A549 (cell line): ENCODE measurements at regions not wholly inside any gene's neighbourhood (a gene's known extent, or its start where the extent isn't known, plus 50 kb on each side); places are given as distances from the start of the nearest gene placed in this dataset.
"Not testable (repeated sequence)": the region's sequence is repeated elsewhere in the genome, so short reads cannot be mapped to it uniquely, and the experiment has no call there.

ENCODE experiments used
- ATAC-seq, 2 experiments: fragments of 200-7000 bp in 1 of 2; fragments of >200 bp in 1 of 2; cut with Nextera tagmentation in 1 of 2; cut with Tn5 transposase in 1 of 2; 3 replicates each; pipeline versions ENCODE4 v1.8.0 to v1.9.1; 2018 to 2020; ENCODE audit warnings: mild to moderate bottlenecking in 1 of 2, moderate library complexity in 1 of 2
- CTCF ChIA-PET: fragments of 300-600 bp; sonication (Branson Sonifier 250); formaldehyde crosslinking; extraction: SDS; loops from one replicate; lab custom pipeline; 2021; ENCODE audit warnings: antibody characterized with exemption, inconsistent platforms; lab: Yijun Ruan, JAX
- POLR2A ChIA-PET: fragments of 350-600 bp; formaldehyde crosslinking; extraction: SDS; loops from one replicate; lab custom pipeline; 2021; ENCODE audit warnings: antibody characterized with exemption, inconsistent platforms; lab: Yijun Ruan, JAX
- DNase-seq, 2 experiments: peaks; one replicate each; pipeline versions ENCODE4 v3.0.0 to v3.0.0-alpha.2; 2011 to 2016; ENCODE audit warnings: low read depth in 1 of 2, low spot score in 1 of 2
- FAIRE-seq: peaks from 2 replicates; lab custom pipeline; 2011; peaks lifted over from hg19 to GRCh38; lab: Jason Lieb, UNC
- H3K27ac ChIP-seq, 2 experiments: fragments of >200 bp; sonication (Bioruptor Twin); formaldehyde crosslinking; 3 replicates each; pipeline ENCODE4 v1.5.1; 2016 to 2017
- H3K4me1 ChIP-seq: fragments of >200 bp; sonication (Bioruptor Twin); formaldehyde crosslinking; 3 replicates; pipeline ENCODE4 v1.6.1; 2016
- H3K4me2 ChIP-seq: fragments of >200 bp; sonication (Bioruptor Twin); formaldehyde crosslinking; 3 replicates; pipeline ENCODE4 v1.6.1; 2016
- H3K4me3 ChIP-seq: fragments of >200 bp; sonication (Bioruptor Twin); formaldehyde crosslinking; 3 replicates; pipeline ENCODE4 v1.5.1; 2016
- H3K9me3 ChIP-seq: fragments of >200 bp; sonication (Bioruptor Twin); formaldehyde crosslinking; 3 replicates; pipeline ENCODE4 v1.6.1; 2016
- CBX2 ChIP-seq: fragments of 200-600 bp; sonication (generic); IDR thresholded peaks from 2 replicates; pipeline ENCODE4 v1.6.1; 2016; ENCODE audit warnings: low read depth, mild to moderate bottlenecking, borderline replicate concordance
- CBX8 ChIP-seq: fragments of 200-600 bp; sonication (generic); IDR thresholded peaks from 2 replicates; pipeline ENCODE4 v1.6.1; 2016
- EHF ChIP-seq: fragments of 250-450 bp; sonication (Bioruptor Pico); IDR thresholded peaks from 2 replicates; pipeline ENCODE4 v1.5.0; 2020; ENCODE audit warnings: mild to moderate bottlenecking
- EHMT2 ChIP-seq: fragments of 200-600 bp; sonication (generic); IDR thresholded peaks from 2 replicates; pipeline ENCODE4 v1.6.1; 2016; ENCODE audit warnings: antibody characterized with exemption, low read depth, mild to moderate bottlenecking, moderate library complexity
- EP300 ChIP-seq, 2 experiments: fragments of >200 bp; sonication (Bioruptor Twin); formaldehyde crosslinking; IDR thresholded peaks; 2 replicates in 1 of 2; 3 replicates in 1 of 2; pipeline ENCODE4 v1.6.1; 2016 to 2017
- ESRRA ChIP-seq: fragments of 150-350 bp; IDR thresholded peaks from 2 replicates; pipeline ENCODE4 v1.6.1; 2014; ENCODE audit warnings: mild to moderate bottlenecking, low read length, borderline replicate concordance
- FOSB ChIP-seq: fragments of 250-450 bp; sonication (Bioruptor Pico); IDR thresholded peaks from 2 replicates; pipeline ENCODE4 v1.5.0; 2020; ENCODE audit warnings: mild to moderate bottlenecking, moderate library complexity
- HOXB5 ChIP-seq: fragments of 250-450 bp; sonication (Bioruptor Pico); IDR thresholded peaks from 2 replicates; pipeline ENCODE4 v1.5.0; 2020; ENCODE audit warnings: mild to moderate bottlenecking, moderate library complexity
- JUN ChIP-seq, 2 experiments: fragments of >200 bp; sonication (Bioruptor Twin); formaldehyde crosslinking; IDR thresholded peaks; 2 replicates in 1 of 2; 3 replicates in 1 of 2; pipeline ENCODE4 v1.6.1; 2016 to 2017
- JUNB ChIP-seq: fragments of >200 bp; sonication (Bioruptor Twin); formaldehyde crosslinking; IDR thresholded peaks from 2 replicates; pipeline ENCODE4 v1.6.1; 2016
- KDM1A ChIP-seq: fragments of 200-600 bp; sonication (generic); IDR thresholded peaks from 2 replicates; pipeline ENCODE4 v1.6.1; 2016; ENCODE audit warnings: low read depth, mild to moderate bottlenecking
- NPAS2 ChIP-seq: fragments of 250-450 bp; sonication (Bioruptor Pico); IDR thresholded peaks from 2 replicates; pipeline ENCODE4 v1.8.0; 2022; ENCODE audit warnings: mild to moderate bottlenecking, moderate library complexity, borderline replicate concordance
- RAD21 ChIP-seq, 2 experiments: fragments of >200 bp in 1 of 2; sonication (Bioruptor Twin) in 1 of 2; formaldehyde crosslinking in 1 of 2; IDR thresholded peaks in 1 of 2; conservative IDR thresholded peaks in 1 of 2; 2 replicates in 1 of 2; 3 replicates in 1 of 2; pipeline ENCODE4 v1.6.1; 2012 to 2018; ENCODE audit warnings: inconsistent platforms in 1 of 2
- RFX5 ChIP-seq: fragments of 450-650 bp; IDR thresholded peaks from 2 replicates; pipeline ENCODE4 v1.7.1; 2014; ENCODE audit warnings: antibody characterized with exemption, mild to moderate bottlenecking, moderate library complexity
- SMC3 ChIP-seq: fragments of >200 bp; sonication (Bioruptor Twin); formaldehyde crosslinking; IDR thresholded peaks from 3 replicates; pipeline ENCODE4 v1.6.1; 2018; ENCODE audit warnings: inconsistent platforms
- ZNF302 ChIP-seq: fragments of 250-450 bp; sonication (Bioruptor Pico); IDR thresholded peaks from 2 replicates; pipeline ENCODE4 v1.9.0; 2021; ENCODE audit warnings: inconsistent platforms, mild to moderate bottlenecking, moderate library complexity
- WGBS: methylation state at CpG from one replicate; pipeline ENCODE4 v1.1.6; 2017; ENCODE audit errors: missing lambda C conversion rate; 5-methylcytosine and 5-hydroxymethylcytosine counted together
- TF ChIP-seq, protein P1 (sequence below): fragments of 200-600 bp; sonication (generic); IDR thresholded peaks from 2 replicates; pipeline ENCODE4 v1.6.1; 2016; ENCODE audit warnings: antibody characterized with exemption, mild to moderate bottlenecking, moderate library complexity
- TF ChIP-seq, protein P2 (sequence below): IDR thresholded peaks from 2 replicates; pipeline ENCODE4 v1.6.1; 2012
- TF ChIP-seq, protein P3 (sequence below): fragments of 250-450 bp; sonication (Bioruptor Pico); IDR thresholded peaks from 2 replicates; pipeline ENCODE4 v1.5.0; 2020; ENCODE audit warnings: low read depth, mild to moderate bottlenecking, moderate library complexity
- TF ChIP-seq, protein P4 (sequence below): fragments of 450-650 bp; IDR thresholded peaks from 2 replicates; pipeline ENCODE4 v1.6.1; 2014; ENCODE audit warnings: antibody characterized with exemption

DNA sequence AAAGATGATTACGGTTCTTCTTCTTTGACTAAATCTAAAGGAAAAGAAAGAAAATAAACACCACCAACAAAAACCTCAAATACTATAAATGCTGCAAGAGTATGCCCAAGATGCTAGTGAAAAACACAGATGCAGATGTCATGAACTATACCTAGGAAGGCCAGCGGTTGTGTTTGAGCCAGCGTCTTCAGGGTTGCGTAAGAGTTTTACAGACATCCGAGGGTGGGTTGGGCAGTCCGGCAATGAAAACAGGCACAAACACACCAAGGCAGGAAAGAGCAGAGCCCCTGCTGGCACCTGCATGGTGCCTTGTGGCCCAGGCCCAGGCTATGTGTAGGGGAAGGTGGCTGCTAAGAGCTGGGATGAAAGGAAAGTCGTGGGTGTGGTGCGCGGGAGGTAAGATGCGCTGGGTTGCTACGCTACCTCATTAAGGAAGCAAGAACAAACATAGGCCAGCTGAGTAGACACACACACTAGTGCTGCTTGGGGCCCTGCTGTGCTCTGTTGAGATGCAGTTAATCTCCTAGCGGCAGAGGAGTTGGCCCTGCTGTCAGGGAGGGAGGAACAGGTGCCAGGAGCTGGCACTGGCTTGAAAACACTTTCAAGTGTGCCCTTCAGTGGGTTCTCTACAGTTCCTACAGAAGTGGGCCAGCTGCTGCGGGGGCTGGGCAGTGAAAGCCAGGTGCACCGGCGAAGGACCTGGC, 170.2 kb upstream of the PLN start:
- CTCF ChIA-PET: no interaction called here
- no peak for ATAC-seq
- H3K4me2 ChIP-seq: no peak overlapping the region
- H3K4me3 ChIP-seq: no peak overlapping the region
- H3K9me3 ChIP-seq: no peaks in the 10 kb centered on the region
- no peak for FAIRE-seq
- no peaks in the 10 kb centered on the region for H3K4me1 ChIP-seq
- POLR2A ChIA-PET: no interaction called here
- WGBS: 66% methylated on average over 14 of the region's 15 CpGs
- no peak overlapping the region for H3K27ac ChIP-seq
- no peak for TF ChIP-seq EP300 (IDR thresholded peaks at IDR 0.05)
- TF ChIP-seq, all 56 proteins: peak for 0
- DNase-seq: no peak

DNA sequence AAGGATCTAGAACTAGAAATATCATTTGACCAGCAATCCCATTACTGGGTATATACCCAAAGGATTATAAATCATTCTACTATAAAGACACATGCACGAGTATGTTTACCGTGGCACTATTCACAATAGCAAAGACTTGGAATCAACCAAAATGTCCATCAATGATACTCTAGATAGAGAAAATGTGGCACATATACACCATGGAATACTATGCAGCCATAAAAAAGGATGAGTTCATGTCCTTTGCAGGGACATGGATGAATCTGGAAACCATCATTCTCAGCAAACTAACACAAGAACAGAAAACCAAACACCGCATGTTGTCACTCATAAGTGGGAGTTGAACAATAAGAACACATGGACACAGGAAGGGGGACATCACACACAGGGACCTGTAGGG, 167.5 kb upstream of the PLN start:
- FAIRE-seq, CTCF ChIA-PET, H3K4me1 ChIP-seq, POLR2A ChIA-PET, ATAC-seq, H3K9me3 ChIP-seq, H3K4me3 ChIP-seq, DNase-seq, H3K27ac ChIP-seq, H3K4me2 ChIP-seq: not testable (repeated sequence)
- WGBS: 60% methylated on average over 3 of the region's 3 CpGs

DNA sequence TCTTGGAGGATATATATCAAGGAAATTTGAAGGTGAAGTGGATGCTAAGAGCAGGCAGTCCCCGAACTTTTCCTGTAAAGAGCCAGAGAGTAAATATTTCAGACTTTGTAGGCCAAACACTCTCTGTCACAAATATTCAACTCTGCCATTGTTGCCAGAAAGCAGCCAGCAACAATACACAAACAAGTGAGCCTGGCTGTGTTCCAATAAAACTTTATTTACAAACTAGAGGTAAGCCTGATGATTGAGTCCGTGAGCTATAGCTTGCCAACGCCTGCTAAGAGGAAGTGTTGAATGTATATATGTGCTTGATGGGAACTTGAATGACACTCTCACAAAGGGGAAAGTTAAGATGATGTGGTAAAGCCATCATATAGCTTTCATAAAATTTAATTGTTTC, 166.0 kb upstream of the PLN start:
- FAIRE-seq (no peak), DNase-seq (no peak), ATAC-seq (no peak)
- WGBS: 23% methylated on average over 3 of the region's 3 CpGs
- CTCF ChIA-PET: no interaction called here
- POLR2A ChIA-PET: no interaction called here
- Histone ChIP-seq H3K4me3 (no peak overlapping the region), H3K9me3 (no peaks in the 10 kb centered on the region), H3K4me2 (no peak overlapping the region), H3K4me1 (no peaks in the 10 kb centered on the region), H3K27ac (no peak overlapping the region)
- TF ChIP-seq, protein P1, sequence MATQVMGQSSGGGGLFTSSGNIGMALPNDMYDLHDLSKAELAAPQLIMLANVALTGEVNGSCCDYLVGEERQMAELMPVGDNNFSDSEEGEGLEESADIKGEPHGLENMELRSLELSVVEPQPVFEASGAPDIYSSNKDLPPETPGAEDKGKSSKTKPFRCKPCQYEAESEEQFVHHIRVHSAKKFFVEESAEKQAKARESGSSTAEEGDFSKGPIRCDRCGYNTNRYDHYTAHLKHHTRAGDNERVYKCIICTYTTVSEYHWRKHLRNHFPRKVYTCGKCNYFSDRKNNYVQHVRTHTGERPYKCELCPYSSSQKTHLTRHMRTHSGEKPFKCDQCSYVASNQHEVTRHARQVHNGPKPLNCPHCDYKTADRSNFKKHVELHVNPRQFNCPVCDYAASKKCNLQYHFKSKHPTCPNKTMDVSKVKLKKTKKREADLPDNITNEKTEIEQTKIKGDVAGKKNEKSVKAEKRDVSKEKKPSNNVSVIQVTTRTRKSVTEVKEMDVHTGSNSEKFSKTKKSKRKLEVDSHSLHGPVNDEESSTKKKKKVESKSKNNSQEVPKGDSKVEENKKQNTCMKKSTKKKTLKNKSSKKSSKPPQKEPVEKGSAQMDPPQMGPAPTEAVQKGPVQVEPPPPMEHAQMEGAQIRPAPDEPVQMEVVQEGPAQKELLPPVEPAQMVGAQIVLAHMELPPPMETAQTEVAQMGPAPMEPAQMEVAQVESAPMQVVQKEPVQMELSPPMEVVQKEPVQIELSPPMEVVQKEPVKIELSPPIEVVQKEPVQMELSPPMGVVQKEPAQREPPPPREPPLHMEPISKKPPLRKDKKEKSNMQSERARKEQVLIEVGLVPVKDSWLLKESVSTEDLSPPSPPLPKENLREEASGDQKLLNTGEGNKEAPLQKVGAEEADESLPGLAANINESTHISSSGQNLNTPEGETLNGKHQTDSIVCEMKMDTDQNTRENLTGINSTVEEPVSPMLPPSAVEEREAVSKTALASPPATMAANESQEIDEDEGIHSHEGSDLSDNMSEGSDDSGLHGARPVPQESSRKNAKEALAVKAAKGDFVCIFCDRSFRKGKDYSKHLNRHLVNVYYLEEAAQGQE: no peak
- TF ChIP-seq, protein P2, sequence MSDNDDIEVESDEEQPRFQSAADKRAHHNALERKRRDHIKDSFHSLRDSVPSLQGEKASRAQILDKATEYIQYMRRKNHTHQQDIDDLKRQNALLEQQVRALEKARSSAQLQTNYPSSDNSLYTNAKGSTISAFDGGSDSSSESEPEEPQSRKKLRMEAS: no peak
- TF ChIP-seq EP300 (IDR thresholded peaks at IDR 0.05): no peak
- TF ChIP-seq JUNB: no peak
- TF ChIP-seq ZNF302 (CRISPR knock-in tag): no peak
- no peak for TF ChIP-seq ESRRA
- TF ChIP-seq CBX2: no peak
- TF ChIP-seq HOXB5 (CRISPR knock-in tag): no peak
- TF ChIP-seq SMC3: no peak
- no peak for TF ChIP-seq KDM1A
- no peak for TF ChIP-seq EHF
- TF ChIP-seq FOSB (CRISPR knock-in tag): no peak
- TF ChIP-seq, protein P3, sequence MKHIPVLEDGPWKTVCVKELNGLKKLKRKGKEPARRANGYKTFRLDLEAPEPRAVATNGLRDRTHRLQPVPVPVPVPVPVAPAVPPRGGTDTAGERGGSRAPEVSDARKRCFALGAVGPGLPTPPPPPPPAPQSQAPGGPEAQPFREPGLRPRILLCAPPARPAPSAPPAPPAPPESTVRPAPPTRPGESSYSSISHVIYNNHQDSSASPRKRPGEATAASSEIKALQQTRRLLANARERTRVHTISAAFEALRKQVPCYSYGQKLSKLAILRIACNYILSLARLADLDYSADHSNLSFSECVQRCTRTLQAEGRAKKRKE (CRISPR knock-in tag): no peak
- TF ChIP-seq RFX5: no peak
- no peak for TF ChIP-seq JUN (IDR thresholded peaks at IDR 0.05)
- TF ChIP-seq NPAS2 (CRISPR knock-in tag): no peak
- TF ChIP-seq, protein P4, sequence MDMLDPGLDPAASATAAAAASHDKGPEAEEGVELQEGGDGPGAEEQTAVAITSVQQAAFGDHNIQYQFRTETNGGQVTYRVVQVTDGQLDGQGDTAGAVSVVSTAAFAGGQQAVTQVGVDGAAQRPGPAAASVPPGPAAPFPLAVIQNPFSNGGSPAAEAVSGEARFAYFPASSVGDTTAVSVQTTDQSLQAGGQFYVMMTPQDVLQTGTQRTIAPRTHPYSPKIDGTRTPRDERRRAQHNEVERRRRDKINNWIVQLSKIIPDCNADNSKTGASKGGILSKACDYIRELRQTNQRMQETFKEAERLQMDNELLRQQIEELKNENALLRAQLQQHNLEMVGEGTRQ: no peak
- no peak for TF ChIP-seq CBX8
- TF ChIP-seq RAD21 (conservative IDR thresholded peaks at IDR 0.05 in 1 of 2, IDR thresholded peaks at IDR 0.05 in 1 of 2): no peak
- TF ChIP-seq EHMT2: no peak
